ENCODE measurements at regions not wholly inside any gene's neighbourhood (a gene's known extent, or its start where the extent isn't known, plus 50 kb on each side); places are given as distances from the start of the nearest gene placed in this dataset.

DNA sequence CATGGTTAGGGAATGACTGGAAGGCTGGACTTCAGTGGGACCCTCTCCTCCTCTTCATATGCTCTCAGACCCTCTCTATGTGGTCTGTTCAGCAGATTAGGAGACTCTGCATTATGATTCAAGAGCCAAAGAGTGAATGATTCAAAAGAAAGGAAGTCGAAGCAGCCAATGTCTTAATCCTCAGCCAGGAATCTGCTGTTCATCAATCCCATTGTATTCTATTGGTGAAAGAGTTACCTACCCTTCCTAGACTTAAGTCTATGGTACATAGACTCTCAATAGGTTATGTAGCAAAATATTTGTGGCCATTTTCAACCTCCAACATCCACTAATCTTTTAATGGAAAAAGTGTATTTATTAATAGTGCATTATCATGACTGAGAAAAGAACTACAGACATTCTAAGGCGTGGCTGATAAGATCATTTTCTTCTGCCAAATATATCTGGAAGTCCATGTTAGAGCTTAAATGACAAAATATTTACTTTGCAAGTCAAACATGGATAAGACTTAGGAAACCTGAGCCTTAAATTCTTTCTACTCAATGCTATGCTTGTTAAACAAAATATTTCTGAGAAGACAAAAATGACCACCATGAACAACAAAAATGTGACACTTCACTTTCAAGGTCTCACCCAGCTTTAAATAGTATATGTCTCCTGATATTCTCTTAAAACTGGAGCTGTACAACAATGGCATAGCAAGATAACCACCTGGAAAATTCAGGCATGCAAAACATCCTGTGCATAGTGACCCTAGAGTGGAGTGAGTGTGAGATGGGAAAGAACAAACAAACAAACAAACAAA lies 1100.6 kb downstream of the GALC start:
- H3K9me3 ChIP-seq (ENCODE audit: low read depth, low read length), result no peaks in the 10 kb centered on the region
- H3K4me3 ChIP-seq (ENCODE audit: low read length), result no peak overlapping the region
- H3K27me3 ChIP-seq (ENCODE audit: insufficient read depth, low read length), result no peaks in the 10 kb centered on the region
- H3K4me1 ChIP-seq (ENCODE audit: insufficient read depth, low read length), result no peaks in the 10 kb centered on the region

DNA sequence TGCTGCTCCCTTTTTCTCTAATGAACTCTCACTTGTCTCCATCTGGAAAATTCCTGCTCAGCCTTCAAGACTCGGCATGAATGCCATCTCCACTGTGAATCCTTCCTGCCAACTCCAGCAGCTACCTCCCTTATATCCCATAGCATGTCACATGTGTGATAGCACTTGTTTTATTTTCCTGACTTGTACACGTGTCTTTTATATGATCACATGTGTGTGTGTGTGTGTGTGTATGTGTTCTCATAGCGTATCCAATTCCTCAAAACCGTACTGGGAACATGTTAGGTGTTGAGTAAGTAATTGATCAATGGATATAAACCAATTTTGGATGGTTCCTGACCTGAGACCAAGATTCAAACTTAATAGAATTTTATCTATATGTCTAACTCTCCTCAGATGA lies 1107.7 kb downstream of the GALC start:
- Histone ChIP-seq H3K4me3 (ENCODE audit: low read length) (no peak overlapping the region), H3K4me1 (ENCODE audit: insufficient read depth, low read length) (no peaks in the 10 kb centered on the region), H3K27me3 (ENCODE audit: insufficient read depth, low read length) (no peaks in the 10 kb centered on the region), H3K9me3 (ENCODE audit: low read depth, low read length) (no peaks in the 10 kb centered on the region)

DNA sequence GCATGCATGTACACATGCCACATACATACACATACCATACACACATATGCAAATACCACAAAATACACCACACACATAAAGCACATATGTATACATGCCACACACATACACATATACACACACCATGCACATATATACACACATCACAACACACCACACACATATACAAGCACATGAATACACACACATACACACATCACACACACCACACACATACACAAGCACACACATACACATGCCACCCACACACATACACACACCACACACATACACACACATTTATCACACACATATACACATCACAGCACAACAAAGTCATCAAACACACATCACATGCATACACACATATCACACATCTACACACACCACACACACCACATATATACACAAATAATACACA lies 1108.5 kb downstream of the GALC start:
- Histone ChIP-seq H3K9me3 (ENCODE audit: low read depth, low read length) (no peaks in the 10 kb centered on the region), H3K27me3 (ENCODE audit: insufficient read depth, low read length) (no peaks in the 10 kb centered on the region), H3K4me1 (ENCODE audit: insufficient read depth, low read length) (no peaks in the 10 kb centered on the region), H3K4me3 (ENCODE audit: low read length) (no peak overlapping the region)

DNA sequence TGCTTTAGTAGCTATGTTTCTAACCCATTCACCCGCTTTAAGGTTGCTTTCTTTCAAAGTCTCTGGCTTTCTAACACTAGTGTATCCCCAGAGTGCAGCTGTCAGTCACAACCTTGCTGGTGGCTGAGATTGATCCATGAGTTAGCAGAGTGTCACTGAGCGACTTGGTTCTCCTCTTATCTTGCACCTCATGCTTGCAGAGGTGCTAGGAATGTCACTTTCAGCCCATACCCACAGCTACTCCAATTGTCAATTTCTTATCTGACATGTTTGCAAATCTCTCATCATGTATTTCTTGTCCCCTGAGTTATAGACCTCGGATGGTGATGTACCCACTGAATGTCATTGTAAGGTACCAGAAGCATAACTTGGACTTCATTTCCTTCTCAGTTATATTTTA lies 1110.2 kb downstream of the GALC start:
- Histone ChIP-seq H3K27me3 (ENCODE audit: insufficient read depth, low read length) (no peaks in the 10 kb centered on the region), H3K9me3 (ENCODE audit: low read depth, low read length) (no peaks in the 10 kb centered on the region), H3K4me3 (ENCODE audit: low read length) (no peak overlapping the region), H3K4me1 (ENCODE audit: insufficient read depth, low read length) (no peaks in the 10 kb centered on the region)

DNA sequence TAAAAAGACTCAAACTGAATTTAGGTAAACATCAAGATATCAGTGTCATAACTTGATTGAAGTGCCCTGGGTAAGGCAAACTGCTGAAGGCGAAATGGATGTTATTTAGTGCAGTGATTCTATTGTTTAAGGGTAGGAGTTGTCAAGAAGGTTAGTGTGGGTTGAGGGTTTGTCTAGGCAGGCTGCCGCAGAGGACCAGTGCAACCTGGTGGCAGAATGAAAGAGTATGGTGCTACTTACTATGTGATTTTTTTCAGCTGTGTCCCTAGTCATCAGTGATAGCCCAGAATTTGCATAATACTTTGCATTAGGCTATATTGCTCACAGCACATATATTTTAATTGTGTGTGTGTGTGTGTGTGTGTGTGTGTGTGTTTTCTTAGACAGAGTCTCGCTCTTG lies 1127.0 kb downstream of the GALC start:
- no peaks in the 10 kb centered on the region for H3K9me3 ChIP-seq (ENCODE audit: low read depth, low read length)
- no peaks in the 10 kb centered on the region for H3K4me1 ChIP-seq (ENCODE audit: insufficient read depth, low read length)
- H3K4me3 ChIP-seq (ENCODE audit: low read length), result no peak overlapping the region
- no peaks in the 10 kb centered on the region for H3K27me3 ChIP-seq (ENCODE audit: insufficient read depth, low read length)

DNA sequence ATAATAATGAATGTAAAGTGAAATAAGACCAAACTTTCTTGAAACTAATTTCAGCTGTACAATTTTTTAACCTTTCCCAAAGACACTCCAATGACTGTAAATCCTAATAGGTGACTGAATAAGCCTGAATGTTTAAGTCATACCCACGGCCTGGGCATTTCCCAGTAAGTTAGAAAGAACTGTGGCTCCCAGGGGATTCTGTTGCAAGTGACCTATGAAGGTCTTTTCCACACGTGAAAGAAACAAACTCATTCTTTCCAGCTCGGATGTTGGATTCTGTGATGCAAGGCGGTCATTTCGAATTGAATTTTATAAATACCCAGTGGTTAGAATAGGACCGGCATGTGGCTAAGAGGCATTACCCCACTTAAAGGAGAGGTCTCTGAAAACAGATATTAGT lies 1134.4 kb downstream of the GALC start:
- no peaks in the 10 kb centered on the region for H3K4me1 ChIP-seq (ENCODE audit: insufficient read depth, low read length)
- no peak overlapping the region for H3K4me3 ChIP-seq (ENCODE audit: low read length)
- H3K27me3 ChIP-seq (ENCODE audit: insufficient read depth, low read length), result no peaks in the 10 kb centered on the region
- no peaks in the 10 kb centered on the region for H3K9me3 ChIP-seq (ENCODE audit: low read depth, low read length)

DNA sequence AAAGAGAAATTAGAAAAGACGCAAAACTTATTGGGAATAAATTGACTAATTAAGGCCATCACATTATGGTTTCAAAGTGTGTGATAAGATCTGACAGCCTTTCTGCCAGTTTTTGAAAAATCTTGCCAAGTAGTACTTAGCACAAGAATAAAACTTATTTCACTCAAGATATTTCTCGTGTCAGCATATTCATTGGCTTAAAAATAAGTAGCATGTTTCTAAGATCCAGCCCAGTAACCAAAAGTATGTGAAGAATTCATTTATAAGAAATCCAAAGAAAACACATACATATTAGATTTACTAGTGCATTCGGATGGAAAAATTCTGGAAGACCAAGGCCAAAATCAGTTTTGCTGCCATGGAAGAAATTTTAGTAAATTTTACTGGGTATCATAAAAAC lies 1135.0 kb downstream of the GALC start:
- Histone ChIP-seq H3K4me1 (ENCODE audit: insufficient read depth, low read length) (no peaks in the 10 kb centered on the region), H3K4me3 (ENCODE audit: low read length) (no peak overlapping the region), H3K27me3 (ENCODE audit: insufficient read depth, low read length) (no peaks in the 10 kb centered on the region), H3K9me3 (ENCODE audit: low read depth, low read length) (no peaks in the 10 kb centered on the region)

DNA sequence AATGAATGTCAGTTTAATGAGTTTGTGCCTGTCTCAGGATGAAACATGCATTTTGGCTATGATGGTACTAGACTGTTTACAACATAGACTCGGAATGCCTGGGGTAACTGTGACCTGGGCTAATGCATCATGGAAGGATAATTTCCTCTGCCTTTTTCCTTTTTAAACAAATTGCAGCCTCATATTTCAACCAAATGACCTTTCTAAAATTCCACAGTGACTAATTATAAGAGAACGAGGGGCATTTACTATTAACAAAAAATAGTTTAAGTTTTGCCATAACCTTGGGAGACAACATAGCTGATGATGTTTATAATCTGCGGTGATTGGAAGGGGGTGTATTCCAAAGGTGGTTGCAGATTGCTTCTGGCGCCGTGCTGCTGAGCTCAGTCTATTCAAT lies 1140.5 kb downstream of the GALC start:
- H3K4me3 ChIP-seq (ENCODE audit: low read length), result no peak overlapping the region

DNA sequence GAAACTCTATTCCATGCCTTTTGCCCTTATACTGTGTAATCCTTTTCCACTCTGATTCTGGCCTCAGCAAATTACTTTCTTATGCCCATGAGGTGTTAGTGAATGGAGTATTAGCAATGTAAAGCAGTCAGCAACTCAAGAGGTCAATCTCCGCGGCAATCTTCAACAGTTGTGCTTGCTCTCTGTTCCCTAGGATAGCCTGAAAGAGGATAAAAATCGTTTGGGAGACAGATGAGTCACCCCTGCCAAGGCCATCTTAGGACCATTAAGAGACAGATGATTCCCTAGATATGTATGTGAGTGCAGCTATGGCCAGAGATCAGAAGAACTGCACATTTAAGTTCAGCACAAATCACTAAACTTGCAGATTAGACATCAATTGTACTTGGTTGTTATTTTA lies 1145.8 kb downstream of the GALC start:
- Histone ChIP-seq H3K4me1 (ENCODE audit: insufficient read depth, low read length) (no peaks in the 10 kb centered on the region), H3K9me3 (ENCODE audit: low read depth, low read length) (no peaks in the 10 kb centered on the region), H3K27me3 (ENCODE audit: insufficient read depth, low read length) (no peaks in the 10 kb centered on the region), H3K4me3 (ENCODE audit: low read length) (no peak overlapping the region)

More for the DNA sequence above, 1140.5 kb downstream of the GALC start:
- Histone ChIP-seq H3K27me3 (ENCODE audit: insufficient read depth, low read length) (no peaks in the 10 kb centered on the region), H3K4me1 (ENCODE audit: insufficient read depth, low read length) (no peaks in the 10 kb centered on the region), H3K9me3 (ENCODE audit: low read depth, low read length) (no peaks in the 10 kb centered on the region)

DNA sequence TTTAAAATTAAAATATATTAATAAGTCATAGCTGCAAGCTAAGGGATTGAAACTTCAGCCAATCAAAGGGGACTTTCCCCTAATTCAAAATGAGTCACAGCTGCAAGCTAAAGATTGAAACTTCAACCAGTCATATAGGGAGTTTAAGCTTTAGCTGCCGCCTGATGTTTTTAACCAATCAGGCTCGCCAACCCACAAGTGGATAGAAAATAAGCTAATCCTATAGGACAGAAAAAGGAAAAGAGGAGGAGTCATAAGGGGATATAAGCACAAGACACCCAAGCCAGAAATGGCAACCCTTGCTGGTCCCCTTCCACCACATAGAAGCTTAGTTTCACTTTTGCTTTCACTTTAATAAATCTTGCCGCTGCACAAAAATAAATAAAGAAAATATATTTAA lies 1154.6 kb downstream of the GALC start:
- H3K4me3 ChIP-seq (ENCODE audit: low read length), result no peak overlapping the region
- no peaks in the 10 kb centered on the region for H3K27me3 ChIP-seq (ENCODE audit: insufficient read depth, low read length)
- no peaks in the 10 kb centered on the region for H3K9me3 ChIP-seq (ENCODE audit: low read depth, low read length)
- no peaks in the 10 kb centered on the region for H3K4me1 ChIP-seq (ENCODE audit: insufficient read depth, low read length)

DNA sequence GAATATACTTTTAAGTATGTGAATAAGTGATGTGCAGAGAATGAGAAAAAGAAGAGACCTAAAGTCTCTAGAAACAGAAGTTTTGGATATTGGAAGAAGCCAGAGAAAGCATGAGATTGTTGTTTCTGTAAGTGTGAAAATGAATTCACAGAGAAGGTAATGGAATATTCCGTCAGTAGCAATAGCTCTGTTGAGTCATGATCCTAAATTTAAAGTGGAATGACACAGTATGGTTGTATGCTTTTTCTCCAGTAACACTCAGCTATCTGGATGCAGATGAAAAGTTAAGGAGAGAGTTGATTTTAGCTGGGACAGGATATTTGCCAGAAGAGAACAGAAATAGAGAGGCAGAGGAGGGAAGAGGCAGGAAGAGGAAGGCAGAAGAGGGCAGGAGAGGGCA lies 1166.3 kb downstream of the GALC start:
- Histone ChIP-seq H3K27me3 (ENCODE audit: insufficient read depth, low read length) (no peaks in the 10 kb centered on the region), H3K4me3 (ENCODE audit: low read length) (no peak overlapping the region), H3K9me3 (ENCODE audit: low read depth, low read length) (no peaks in the 10 kb centered on the region), H3K4me1 (ENCODE audit: insufficient read depth, low read length) (no peaks in the 10 kb centered on the region)

DNA sequence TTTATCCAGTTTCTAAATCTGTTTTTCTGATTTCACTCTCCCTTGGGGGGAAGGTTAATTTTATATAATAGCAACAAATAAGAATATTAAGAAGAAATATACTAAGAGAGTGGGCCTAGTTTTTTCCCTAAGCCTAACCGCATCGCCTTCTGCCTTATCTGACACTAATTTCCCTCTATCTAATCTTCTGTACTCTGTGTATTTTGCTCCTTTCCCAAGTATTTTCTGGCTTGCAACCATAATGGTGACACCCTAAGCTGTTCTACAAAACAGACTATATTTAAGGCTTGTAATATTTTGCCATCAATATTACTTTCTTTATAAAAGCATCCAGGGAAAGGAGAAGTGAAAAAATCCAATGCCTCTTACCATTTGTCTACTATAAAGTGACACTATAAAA lies 1168.8 kb downstream of the GALC start:
- Histone ChIP-seq H3K4me1 (ENCODE audit: insufficient read depth, low read length) (no peaks in the 10 kb centered on the region), H3K4me3 (ENCODE audit: low read length) (no peak overlapping the region), H3K27me3 (ENCODE audit: insufficient read depth, low read length) (no peaks in the 10 kb centered on the region), H3K9me3 (ENCODE audit: low read depth, low read length) (no peaks in the 10 kb centered on the region)

DNA sequence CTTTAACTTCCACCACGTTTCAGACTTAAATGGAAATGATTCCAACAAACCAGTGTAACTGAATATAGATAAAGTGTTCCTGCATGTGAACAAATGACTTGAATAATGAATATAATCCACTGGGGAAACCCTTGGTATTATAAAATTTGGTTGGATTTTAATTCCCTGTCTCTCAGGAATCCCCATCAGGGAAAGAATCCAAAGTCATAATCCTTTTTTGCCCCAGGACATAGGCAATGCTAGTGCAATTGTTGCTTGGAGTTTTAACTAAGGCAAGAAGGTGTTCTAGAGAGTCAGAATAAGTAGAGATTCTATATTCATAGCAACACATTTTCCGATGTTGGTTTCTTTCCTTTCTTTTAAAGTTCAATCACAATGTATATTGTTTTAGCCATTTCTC lies 1169.4 kb downstream of the GALC start:
- Histone ChIP-seq H3K27me3 (ENCODE audit: insufficient read depth, low read length) (no peaks in the 10 kb centered on the region), H3K9me3 (ENCODE audit: low read depth, low read length) (no peaks in the 10 kb centered on the region), H3K4me1 (ENCODE audit: insufficient read depth, low read length) (no peaks in the 10 kb centered on the region), H3K4me3 (ENCODE audit: low read length) (no peak overlapping the region)

DNA sequence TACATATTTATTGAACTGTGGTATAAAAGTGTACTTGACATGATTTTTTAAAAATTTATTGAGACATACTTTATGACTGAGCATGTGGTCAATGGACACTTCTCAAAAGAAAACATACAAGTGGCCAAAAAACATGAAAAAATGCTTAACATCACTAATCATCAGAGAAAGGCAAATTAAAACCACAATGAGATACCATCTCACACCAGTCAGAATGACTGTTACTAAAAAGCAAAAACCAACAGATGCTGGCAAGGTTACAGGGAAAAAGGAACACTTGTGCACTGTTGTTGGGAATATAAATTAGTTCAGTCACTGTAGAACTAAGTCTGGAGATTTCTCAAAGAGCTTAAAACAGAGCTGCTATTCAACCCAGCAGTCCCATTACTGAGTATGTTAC lies 1177.6 kb downstream of the GALC start:
- Histone ChIP-seq H3K4me3 (ENCODE audit: low read length) (no peak overlapping the region), H3K27me3 (ENCODE audit: insufficient read depth, low read length) (no peaks in the 10 kb centered on the region), H3K9me3 (ENCODE audit: low read depth, low read length) (peaks cover 5% of the 10 kb centered on the region), H3K4me1 (ENCODE audit: insufficient read depth, low read length) (no peaks in the 10 kb centered on the region)

DNA sequence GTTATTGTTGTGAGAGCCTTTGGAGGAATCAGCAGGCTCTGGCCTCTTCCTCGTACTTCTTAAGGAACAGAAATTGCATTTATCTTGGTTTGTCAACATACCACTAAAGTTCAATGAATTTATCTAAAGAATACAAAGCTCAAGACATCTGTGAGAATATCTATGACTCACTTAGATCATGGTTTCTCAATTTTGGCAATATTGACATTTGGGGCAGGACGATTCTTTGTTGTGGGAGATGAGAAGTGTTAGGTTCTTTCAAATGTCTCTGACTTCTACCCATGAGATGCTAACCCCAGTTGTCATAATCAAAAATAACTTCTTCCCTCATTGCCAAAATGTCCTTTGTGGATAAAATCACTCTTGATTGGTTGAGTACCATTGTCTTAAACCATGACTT lies 1190.3 kb downstream of the GALC start:
- Histone ChIP-seq H3K4me1 (ENCODE audit: insufficient read depth, low read length) (peaks cover 11% of the 10 kb centered on the region), H3K27me3 (ENCODE audit: insufficient read depth, low read length) (no peaks in the 10 kb centered on the region), H3K4me3 (ENCODE audit: low read length) (no peak overlapping the region), H3K9me3 (ENCODE audit: low read depth, low read length) (no peaks in the 10 kb centered on the region)

DNA sequence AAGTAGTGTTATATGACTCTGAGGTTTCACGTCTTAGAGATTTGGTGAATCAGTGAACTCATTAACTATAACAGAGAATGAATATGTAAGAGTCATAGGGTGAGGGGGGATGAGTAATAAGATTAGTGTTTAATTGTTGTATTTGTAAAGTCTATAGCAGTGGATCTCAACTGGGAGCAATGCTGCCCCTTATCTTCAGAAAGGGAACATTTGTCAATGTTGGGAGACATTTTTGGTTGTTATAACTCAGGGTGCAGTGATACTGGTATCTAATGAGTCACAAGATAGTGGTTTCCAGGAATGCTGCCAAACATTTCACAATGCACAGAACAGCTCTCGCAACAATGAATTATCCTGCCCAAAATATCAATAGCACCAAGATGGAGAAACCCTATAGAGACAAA lies 1193.7 kb downstream of the GALC start:
- H3K4me1 ChIP-seq (ENCODE audit: insufficient read depth, low read length), result peaks cover 11% of the 10 kb centered on the region
- no peaks in the 10 kb centered on the region for H3K9me3 ChIP-seq (ENCODE audit: low read depth, low read length)
- H3K4me3 ChIP-seq (ENCODE audit: low read length), result no peak overlapping the region
- H3K27me3 ChIP-seq (ENCODE audit: insufficient read depth, low read length), result no peaks in the 10 kb centered on the region
